GM12872 (cell line): ENCODE measurements at regions not wholly inside any gene's neighbourhood (a gene's known extent, or its start where the extent isn't known, plus 50 kb on each side); places are given as distances from the start of the nearest gene placed in this dataset.

Experiments
- TF ChIP-seq, protein P1 (sequence below): IDR thresholded peaks from 3 replicates; pipeline ENCODE4 v1.5.1; 2011; ENCODE audit warnings: low read depth, mild to moderate bottlenecking, low read length, moderate library complexity; ENCODE audit not compliant: insufficient read depth

DNA sequence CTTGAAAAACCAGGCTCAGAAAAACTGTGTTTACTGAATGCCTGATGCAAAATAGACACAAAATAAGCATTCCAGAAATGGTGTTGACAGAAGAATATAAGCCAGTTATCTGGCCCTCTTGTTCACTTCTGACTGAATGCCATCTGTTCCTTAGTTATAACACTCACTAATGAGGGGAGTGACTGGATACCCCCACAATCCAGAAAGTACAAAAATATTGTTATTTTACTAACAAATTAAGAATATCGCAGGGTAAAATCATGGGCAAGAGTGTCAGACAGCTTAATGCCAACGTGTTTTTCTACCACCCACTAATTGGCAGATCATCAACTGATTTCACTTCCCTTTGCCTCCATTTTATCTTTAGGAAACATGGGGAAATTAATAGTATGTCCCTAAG lies 477.3 kb upstream of the FLRT2 start:
- TF ChIP-seq, protein P1, sequence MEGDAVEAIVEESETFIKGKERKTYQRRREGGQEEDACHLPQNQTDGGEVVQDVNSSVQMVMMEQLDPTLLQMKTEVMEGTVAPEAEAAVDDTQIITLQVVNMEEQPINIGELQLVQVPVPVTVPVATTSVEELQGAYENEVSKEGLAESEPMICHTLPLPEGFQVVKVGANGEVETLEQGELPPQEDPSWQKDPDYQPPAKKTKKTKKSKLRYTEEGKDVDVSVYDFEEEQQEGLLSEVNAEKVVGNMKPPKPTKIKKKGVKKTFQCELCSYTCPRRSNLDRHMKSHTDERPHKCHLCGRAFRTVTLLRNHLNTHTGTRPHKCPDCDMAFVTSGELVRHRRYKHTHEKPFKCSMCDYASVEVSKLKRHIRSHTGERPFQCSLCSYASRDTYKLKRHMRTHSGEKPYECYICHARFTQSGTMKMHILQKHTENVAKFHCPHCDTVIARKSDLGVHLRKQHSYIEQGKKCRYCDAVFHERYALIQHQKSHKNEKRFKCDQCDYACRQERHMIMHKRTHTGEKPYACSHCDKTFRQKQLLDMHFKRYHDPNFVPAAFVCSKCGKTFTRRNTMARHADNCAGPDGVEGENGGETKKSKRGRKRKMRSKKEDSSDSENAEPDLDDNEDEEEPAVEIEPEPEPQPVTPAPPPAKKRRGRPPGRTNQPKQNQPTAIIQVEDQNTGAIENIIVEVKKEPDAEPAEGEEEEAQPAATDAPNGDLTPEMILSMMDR = no peak

DNA sequence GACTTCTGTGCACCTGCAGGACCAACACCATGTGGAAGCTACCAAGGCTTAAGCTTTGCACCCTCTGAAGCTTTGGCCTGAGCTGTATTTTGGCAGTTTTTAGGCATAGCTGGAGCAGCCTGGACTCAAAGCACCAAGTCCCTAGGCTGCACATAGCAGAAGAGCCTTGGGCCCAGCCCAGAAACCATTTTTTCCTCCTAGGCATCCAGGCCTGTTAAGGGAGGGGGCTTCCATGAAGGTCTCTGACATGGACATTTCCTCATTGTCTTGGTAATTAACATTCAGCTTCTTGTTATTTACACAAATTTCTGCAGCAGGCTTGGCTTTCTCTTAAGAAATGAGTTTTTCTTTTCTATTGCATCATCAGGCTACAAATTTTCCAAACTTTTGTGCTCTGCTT lies 475.8 kb upstream of the FLRT2 start:
- TF ChIP-seq, protein P1 = no peak

DNA sequence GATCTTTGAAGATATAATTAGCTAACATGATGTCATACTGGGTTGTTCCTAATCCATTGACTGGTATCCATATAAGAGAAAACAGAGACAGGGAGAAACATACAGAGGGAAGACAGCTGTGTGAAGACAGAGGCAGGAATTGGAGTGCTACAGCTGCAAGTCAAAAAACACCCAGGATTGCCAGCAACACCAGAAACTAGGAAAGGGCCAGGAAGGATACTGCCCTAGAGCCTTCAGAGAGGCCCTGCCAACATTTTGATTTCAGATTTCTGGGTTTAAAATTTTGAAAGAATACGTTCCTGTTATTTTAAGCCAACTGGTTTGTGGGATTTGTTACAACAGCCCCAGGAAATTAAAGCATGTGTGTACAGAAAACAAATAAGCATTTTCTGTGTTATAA lies 473.7 kb upstream of the FLRT2 start:
- TF ChIP-seq, protein P1 = no peak

DNA sequence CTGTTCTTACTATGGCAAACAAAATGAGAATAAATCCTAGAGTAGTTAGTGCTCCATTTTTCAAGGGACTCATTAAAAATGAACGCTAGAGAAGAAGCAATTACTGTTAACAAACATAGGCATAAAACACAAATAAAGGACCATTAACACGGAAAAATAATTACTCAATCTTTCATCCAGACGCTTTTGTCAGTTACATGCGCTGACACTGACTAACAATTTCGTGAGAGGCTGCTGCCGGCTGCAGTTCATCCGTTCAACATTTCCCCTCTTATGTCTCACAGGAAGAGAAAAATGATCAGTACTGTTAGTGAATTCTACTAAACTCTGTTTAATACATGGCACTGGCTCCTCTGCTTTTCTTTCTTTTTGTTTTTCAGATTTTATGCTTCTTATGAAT lies 472.7 kb upstream of the FLRT2 start:
- TF ChIP-seq, protein P1 = no peak

DNA sequence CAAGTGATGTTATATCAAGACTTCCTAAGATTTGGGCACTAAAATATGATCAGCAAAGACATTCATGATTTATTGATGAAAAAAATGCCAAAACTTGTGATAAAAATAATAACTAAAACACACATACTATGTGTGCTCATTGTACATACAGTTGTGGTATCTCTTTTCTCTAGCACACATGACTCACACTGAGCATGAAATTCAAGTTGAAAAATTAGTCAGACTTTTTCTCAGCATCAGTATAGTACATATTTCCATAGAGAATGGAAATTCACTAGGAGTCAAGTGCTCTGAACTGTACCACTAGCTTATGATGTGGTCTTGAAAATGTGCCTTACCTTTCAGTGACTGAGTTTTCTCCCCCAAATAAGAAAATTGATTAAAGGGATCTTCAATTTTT lies 471.8 kb upstream of the FLRT2 start:
- TF ChIP-seq, protein P1 = no peak

DNA sequence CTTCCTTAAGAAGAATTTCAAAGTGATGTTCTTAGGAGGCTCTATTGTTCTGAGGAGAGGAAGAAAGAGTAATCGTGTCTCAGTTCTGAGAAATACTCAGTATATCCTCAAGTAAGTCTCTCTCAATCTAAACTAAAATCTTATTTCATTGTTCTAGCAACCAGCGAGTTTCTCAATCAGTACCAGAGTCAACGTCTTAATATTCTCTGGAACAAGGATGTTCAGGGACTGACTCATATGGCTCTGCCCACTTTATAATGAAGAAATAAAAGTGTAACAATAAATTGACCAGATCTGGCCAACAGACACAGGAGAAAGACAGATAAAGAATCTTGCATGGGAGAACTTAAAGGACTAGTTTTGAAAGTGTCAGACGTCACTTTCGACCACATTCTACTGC lies 469.8 kb upstream of the FLRT2 start:
- TF ChIP-seq, protein P1 = no peak

DNA sequence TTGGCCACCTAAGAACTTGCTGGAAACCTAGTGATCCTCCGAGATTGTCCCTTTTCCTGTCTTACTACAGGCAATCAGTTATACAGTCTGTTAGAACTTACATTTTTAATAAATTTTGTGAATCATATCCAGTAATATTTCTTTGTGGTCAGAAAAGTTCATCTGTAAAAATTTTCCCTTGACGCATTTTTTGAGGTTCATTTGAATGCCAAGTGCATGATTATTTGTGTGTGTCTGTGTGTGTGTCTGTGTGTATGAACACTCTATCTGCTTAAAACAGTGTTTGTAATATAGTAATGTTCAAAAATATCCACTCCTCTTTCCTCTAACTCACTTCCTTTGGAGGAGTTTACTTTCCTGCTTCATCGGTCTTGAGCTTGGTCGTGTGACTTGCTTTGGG lies 468.7 kb upstream of the FLRT2 start:
- TF ChIP-seq, protein P1 = no peak

DNA sequence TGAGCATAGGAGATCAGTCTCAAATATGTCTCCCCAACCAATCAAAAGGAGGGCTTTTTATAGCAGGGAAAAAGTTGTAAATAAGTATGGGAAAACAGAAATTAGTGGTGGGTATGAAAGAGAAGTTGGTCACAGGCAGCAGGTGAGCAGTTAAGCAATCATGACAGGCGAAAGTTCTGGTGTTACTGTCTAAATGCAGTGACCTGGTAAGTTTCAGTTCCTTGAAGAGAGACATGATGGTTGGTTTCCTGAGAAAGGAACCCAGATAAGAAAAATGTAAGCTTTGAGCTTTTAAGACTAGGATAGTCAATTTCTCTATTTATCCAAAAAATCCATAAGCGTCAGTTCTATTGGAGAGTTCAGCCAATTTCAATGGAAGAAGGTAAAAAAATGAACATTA lies 466.2 kb upstream of the FLRT2 start:
- TF ChIP-seq, protein P1 = no peak
